Choroid plexus epithelial cell (primary cell): ENCODE measurements at regions not wholly inside any gene's neighbourhood (a gene's known extent, or its start where the extent isn't known, plus 50 kb on each side); places are given as distances from the start of the nearest gene placed in this dataset.
"Not testable (repeated sequence)": the region's sequence is repeated elsewhere in the genome, so short reads cannot be mapped to it uniquely, and the experiment has no call there.

Source experiments
- DNase-seq: peaks from one replicate; pipeline ENCODE4 v3.0.0-alpha.2; 2010; ENCODE audit warnings: low read depth
- H3K4me3 ChIP-seq: 2 replicates; pipeline ENCODE4 v1.5.1; 2011; ENCODE audit warnings: low read depth, mild to moderate bottlenecking, control low read depth, low read length, moderate library complexity
- TF ChIP-seq, protein P1 (sequence below): conservative IDR thresholded peaks from 2 replicates; pipeline ENCODE4 v1.5.1; 2011; ENCODE audit warnings: low read depth, mild to moderate bottlenecking, control low read depth, inconsistent platforms, low read length, moderate library complexity

DNA sequence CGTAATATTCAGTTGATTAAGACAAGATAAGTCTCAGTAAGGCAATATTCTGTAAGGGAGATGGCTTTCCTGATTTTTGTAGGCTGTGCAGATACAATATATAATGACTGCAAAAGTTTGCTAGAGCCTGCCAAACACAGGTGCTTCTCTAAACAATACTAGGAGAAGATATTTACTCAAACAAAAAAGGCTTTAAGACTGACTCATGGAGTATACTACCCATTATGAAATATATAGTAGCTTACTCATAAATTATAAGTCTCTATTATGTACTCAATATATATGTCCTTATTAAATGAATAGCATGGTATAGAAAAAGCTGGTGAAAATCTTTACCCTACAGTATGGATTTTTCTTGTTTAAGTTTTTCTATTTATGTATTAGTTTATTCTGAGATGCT, 93.2 kb upstream of the IL15 start:
- no peak overlapping the region for H3K4me3 ChIP-seq
- DNase-seq = no peak
- TF ChIP-seq, protein P1, sequence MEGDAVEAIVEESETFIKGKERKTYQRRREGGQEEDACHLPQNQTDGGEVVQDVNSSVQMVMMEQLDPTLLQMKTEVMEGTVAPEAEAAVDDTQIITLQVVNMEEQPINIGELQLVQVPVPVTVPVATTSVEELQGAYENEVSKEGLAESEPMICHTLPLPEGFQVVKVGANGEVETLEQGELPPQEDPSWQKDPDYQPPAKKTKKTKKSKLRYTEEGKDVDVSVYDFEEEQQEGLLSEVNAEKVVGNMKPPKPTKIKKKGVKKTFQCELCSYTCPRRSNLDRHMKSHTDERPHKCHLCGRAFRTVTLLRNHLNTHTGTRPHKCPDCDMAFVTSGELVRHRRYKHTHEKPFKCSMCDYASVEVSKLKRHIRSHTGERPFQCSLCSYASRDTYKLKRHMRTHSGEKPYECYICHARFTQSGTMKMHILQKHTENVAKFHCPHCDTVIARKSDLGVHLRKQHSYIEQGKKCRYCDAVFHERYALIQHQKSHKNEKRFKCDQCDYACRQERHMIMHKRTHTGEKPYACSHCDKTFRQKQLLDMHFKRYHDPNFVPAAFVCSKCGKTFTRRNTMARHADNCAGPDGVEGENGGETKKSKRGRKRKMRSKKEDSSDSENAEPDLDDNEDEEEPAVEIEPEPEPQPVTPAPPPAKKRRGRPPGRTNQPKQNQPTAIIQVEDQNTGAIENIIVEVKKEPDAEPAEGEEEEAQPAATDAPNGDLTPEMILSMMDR = no peak

DNA sequence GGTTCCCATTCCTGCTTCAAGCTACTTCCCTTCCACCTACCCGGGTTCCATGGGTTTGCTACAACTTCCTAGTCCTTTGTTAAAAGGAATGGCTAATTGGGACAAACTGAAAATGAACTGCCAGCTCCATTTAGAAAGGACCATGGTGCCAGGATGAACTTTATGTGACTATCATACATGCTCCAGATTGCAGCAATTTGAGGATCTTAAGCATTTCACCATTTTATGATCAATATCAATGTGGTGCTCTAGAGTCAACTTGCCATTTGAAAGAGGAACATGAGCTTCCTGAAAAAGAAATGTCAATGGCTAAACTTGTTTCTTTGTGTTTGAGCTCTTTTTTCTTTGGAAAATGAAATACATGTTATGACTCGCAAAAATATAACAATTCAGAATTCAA, 92.7 kb upstream of the IL15 start:
- TF ChIP-seq, protein P1 = no peak
- DNase-seq = no peak
- H3K4me3 ChIP-seq = no peak overlapping the region

DNA sequence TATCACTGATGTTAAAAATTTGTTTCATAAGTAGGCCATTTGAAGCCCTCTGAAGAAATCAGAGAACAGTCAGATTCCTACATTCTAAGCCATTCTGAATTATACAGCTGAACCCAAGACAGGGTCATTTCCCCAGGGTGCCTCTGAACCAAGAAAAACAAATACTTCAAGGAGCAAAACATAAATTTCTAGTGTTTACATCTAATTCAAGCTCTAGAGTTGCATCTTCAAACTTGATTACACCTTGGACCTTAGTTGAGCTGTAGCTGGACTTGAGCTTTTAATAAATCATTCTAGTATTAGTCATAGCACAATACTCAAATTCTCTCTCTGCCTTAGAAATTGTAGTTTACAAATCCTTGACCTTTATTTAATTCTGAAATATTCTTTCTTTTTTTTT, 87.6 kb upstream of the IL15 start:
- no peak overlapping the region for H3K4me3 ChIP-seq
- TF ChIP-seq, protein P1 = no peak
- DNase-seq = peak; percentile 34

DNA sequence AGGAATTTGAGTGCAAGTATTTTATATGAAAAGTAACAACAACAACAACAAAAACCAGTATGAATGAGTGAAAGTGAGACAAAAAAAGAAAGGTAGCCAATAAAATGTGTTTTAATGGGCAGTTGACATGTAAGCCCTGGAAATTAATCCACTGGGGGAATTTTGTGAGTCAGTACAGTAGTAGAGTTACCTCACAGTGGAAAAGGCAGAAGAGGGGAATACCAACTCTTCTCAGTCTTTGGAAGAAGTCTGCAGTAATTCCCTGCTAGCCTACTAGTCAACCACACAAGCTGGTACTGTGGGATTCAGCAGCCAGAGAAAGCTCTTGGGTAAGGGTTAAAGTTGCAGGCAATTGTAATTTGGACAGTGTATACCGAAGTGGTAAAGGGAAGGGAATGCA, 76.3 kb upstream of the IL15 start:
- DNase-seq = no peak
- TF ChIP-seq, protein P1 = no peak
- no peak overlapping the region for H3K4me3 ChIP-seq

DNA sequence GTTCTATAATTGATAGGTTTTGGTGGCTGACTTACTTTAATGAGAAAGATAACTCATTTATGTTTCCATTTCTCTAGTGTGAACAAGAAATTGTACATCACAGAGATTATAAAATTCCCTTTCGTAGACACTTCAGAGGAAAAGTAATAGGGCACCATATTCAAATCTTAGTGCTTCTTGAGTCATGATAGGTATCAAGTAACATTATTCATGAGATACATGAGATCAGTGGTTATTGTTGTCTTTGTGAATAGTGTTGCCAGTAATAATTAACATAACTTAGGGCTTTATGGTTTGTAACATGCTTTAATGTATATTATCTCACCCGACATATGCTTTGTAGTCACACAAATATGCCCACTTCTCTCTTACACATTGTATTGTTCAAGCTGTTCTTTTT, 73.7 kb upstream of the IL15 start:
- DNase-seq = no peak
- TF ChIP-seq, protein P1 = no peak
- H3K4me3 ChIP-seq = no peak overlapping the region

DNA sequence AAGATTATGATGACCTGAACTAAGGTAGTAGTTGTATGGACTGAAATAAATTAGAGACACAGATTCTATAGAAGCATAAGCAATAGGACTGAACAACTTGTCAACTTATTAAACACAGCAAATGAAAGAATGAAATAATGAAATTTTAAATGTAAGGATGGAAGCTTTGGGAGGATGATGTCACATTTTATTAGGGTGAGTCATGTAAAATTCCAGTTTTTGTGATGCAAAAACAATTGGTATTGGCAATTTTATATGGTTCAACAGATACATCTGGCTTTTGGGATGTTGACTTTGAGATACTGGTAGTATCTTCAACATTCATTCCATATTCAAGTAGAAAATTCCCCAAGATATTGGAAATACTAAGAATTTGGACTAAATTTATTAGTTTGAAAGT, 72.7 kb upstream of the IL15 start:
- DNase-seq = peak; percentile 28
- no peak overlapping the region for H3K4me3 ChIP-seq
- TF ChIP-seq, protein P1 = no peak

DNA sequence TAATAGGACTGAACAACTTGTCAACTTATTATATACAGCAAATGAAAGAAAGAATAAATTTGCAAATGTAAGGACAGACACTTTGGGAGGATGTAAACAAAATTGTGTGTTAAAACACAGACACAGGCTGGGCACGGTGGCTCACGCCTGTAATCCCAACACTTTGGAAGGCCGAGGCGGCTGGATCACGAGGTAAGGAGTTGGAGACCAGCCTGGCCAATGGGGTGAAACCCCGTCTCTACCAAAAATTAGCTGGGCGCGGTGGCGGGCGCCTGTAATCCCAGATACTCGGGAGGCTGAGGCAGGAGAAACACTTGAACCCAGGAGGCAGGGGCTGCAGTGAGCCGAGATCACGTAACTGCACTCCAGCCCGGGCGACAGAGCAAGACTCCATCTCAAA, 71.4 kb upstream of the IL15 start:
- H3K4me3 ChIP-seq, DNase-seq: not testable (repeated sequence)
